Umbilical cord (tissue), 1 donor: ENCODE measurements at regions not wholly inside any gene's neighbourhood (a gene's known extent, or its start where the extent isn't known, plus 50 kb on each side); places are given as distances from the start of the nearest gene placed in this dataset.

Experiments used
- DNase-seq: peaks from one replicate; pipeline ENCODE4 v3.0.0-alpha.2; 2015; ENCODE audit warnings: low spot score

- DNase-seq, result no peak
Observed at GRCh38 chr3:188940573-188940932, 231.2 kb upstream of the TPRG1 start.

DNA sequence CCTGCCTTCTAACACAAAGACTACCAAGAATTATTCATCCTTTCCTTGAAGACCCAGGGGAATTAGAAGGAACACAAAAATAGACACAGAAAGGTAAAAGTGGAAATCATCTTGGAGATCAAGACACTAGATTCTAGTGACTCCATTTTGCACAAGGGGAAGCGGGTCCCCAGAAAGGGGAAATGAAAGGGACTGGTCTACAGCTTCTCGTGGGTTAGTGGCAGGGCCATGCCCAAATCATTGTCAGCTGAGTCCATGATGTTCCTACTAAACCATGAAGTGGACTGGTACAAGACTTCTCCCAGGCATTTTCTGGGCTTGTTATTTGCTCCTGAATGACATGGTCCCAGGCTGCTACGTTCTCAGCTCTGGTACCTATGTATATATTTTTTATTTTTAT, 230.7 kb upstream of the TPRG1 start:
- no peak for DNase-seq

- peak; percentile 58 for DNase-seq
Observed at GRCh38 chr3:188942191-188942590, 229.6 kb upstream of the TPRG1 start.

- DNase-seq, result no peak
Observed at GRCh38 chr3:188943591-188943990, 228.2 kb upstream of the TPRG1 start.

DNA sequence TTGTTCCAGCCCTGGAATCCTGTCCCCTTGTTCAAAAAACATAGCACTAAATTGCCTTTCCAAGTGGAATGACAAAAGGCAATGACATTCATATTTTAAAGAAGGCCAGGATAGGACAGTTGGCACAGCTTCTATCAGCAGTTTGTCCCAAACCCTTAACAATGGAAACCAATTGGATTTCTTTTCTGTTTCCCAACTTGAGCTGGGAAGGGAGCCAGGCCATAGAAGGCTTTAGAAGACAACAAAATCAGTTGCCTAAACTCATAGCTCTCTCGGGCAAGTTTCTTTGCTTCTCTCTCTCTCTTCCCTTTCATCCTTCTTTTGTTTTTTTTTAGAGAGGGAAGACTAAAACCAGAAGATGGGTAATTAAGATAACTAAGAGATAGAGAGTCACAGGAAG, 227.7 kb upstream of the TPRG1 start:
- no peak for DNase-seq

DNA sequence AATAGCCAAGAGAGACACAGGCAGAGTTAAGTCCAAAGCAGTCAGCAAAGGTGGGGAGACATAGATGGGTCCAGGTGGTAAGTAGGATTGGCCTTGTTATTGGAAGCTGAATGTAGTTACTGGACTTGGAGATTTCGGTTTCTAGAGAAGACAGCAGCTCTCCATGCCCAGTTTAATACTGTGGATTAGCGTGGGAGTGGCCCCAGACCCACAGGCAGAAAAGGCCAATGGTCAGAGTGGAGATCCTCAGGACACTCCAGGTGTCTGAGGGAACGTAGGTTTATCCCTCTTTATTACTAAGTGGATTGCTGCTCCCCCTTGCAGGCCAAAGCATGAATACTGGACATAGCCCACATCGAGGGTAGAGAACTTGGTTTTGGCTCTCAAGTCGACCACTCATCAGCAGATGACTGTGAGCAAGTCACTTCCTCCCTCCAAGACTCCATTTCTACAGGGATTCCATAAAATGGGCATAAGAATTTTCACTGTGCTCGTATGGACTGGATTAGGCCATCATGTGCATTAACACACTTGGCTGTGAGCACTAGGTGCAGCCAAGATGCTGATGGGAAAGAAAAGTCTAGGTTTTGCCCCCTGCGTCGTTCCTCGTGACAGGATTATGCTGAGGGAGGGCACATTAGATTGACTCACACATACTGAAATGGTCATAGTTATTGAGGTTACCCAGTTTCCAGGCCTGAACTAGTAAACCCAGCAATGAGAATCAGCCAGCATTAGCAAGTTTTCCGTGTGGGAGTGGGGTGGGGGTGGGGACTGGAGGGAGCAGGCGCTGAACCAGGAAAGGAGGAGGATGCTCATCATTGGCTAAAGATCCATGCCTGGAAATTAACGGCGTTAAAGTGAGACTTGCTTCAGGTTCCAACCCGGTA, 225.2 kb upstream of the TPRG1 start:
- DNase-seq, result no peak

- DNase-seq, result peak; percentile 99
Observed at GRCh38 chr3:188947401-188948280, 224.1 kb upstream of the TPRG1 start.

DNA sequence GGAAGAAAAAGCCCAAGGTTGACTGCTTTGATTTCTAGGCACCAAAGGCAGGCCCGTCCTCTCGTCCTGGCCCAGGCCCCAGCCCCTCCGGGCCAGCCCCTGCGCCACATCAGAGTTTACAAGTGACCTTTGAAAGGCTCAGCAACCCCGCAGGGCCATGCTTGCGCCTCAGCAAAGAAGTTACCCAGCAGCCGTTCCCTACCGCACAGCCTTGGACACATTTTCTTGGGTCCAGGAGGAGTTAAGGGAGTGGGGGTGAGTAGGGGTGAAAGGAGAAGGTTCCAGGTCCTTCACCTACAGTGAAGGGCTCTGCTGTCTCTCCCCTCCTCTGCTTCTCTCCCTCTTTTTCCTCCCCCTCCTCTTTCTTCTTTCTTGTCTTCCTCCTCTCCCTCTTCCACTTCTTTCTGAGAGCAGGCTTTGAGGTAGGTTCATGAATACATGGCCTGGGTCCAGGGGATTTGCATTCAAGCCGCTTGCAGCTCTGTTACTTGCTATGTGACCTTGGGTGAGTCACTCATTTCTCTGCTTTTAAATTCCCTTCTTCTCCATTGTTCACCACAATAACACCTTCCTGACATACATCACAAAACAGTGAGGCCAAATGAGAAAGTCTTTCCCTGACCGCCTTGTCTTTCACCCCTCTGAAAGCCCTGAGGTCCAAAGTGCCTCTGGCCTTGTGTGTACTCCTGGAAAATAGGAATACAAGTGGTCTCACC, 223.3 kb upstream of the TPRG1 start:
- peak; percentile 91 for DNase-seq

DNA sequence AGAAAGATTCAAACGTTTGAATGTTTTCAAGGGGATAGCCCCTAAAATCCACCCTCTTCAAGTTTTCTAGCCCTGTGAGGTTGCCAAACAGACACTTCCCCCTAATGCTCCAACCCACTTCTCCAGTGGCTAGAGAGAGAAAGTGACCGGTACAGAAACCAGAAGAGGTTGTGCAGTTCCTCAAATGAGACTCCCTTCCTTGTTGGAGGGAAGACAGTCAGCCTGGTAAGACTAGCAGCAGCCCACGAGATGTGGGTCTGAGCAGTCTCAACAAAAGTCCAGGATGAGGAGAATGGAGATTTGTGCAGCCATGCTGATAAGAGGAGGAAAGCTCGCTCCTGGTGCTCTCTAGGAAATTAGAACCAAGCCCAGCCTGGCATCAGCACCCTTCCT, 222.8 kb upstream of the TPRG1 start:
- peak; percentile 61 for DNase-seq

DNA sequence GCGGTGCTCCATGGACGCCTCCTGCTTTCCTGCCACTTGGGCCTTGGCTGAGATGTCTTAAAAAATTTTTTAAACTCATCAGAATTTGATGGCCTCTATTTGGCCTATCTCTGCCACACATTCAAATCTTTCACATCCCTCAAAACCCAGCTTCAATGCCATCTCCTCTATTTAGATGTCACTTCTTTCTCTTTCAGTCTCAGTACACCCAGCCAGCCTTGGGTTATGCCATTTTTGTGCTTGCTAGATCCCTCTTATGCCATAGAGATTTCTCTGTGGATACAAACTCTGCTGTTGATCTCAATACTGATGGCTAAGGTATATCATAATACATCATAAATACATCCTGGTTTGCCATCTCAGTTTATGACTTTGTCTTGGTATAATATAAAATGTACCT, 222.3 kb upstream of the TPRG1 start:
- no peak for DNase-seq

- no peak for DNase-seq
Observed at GRCh38 chr3:188949996-188950395, 221.8 kb upstream of the TPRG1 start.

GRCh38 chr3:188950832-188951489, 220.8 kb upstream of the TPRG1 start:
- peak; percentile 88 for DNase-seq

DNA sequence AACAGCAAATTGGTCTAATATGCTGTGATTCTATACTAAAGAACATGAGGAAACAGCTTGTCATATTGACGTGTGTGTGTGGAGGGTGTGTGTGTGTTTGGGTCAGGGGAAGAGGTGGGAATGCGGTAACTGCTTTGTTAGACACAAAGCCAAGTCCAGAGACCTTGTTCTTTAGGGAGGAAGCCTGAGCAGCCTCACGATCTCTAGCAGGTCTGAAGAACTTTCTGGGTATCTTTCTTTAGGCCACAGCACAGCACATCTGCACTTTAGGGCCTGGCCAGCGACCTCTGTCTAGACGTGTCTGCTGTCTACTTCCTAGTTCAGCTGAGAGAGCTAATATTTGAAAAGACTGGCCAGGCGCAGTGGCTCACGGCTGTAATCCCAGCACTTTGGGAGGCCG, 220.0 kb upstream of the TPRG1 start:
- no peak for DNase-seq

- peak; percentile 85 for DNase-seq
Observed at GRCh38 chr3:188954590-188955208, 217.1 kb upstream of the TPRG1 start.

GRCh38 chr3:188955919-188956318, 215.9 kb upstream of the TPRG1 start:
- DNase-seq, result no peak

- peak; percentile 67 for DNase-seq
Observed at GRCh38 chr3:188956839-188957489, 214.8 kb upstream of the TPRG1 start.

DNA sequence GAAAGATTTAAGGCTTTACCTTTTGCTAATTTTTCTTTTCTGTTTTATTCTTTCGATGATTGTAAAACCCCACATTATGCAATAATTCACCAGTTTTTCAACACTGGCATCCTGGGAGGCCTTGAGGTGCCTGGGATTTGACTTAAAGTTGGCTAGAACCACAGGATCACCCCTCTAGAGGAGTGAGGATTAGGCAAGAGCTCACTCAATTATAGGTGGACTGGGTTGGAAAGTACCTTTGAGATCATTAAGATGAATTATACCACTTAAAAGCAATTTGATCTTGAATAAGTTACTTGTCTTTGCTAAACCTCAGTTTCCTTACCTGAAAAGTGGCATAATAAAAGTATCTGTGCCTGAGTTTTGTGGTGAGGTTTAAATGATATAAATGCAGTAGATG, 212.8 kb upstream of the TPRG1 start:
- DNase-seq, result no peak

GRCh38 chr3:188962253-188963247, 209.2 kb upstream of the TPRG1 start:
- no peak for DNase-seq

GRCh38 chr3:188964957-188965356, 206.8 kb upstream of the TPRG1 start:
- no peak for DNase-seq
